Mucosa of descending colon (tissue), 3 donors: ENCODE measurements at regions not wholly inside any gene's neighbourhood (a gene's known extent, or its start where the extent isn't known, plus 50 kb on each side); places are given as distances from the start of the nearest gene placed in this dataset.
"Not testable (repeated sequence)": the region's sequence is repeated elsewhere in the genome, so short reads cannot be mapped to it uniquely, and the experiment has no call there.

Experiments
- ATAC-seq: fragments of 200-7000 bp; cut with Tn5 transposase; one replicate; pipeline ENCODE4 v1.9.1; 2020; ENCODE audit warnings: mild to moderate bottlenecking, moderate library complexity
- DNase-seq, 3 donors: peaks; one replicate each; pipeline ENCODE4 v3.0.0-alpha.2; 2020
- H3K36me3 ChIP-seq: fragments of 200-600 bp; one replicate; pipeline ENCODE4 v1.8.0; 2021; ENCODE audit warnings: low read depth, mild to moderate bottlenecking
- H3K4me1 ChIP-seq: fragments of 200-600 bp; one replicate; pipeline ENCODE4 v1.8.0; 2021; ENCODE audit warnings: low read depth, mild to moderate bottlenecking
- H3K4me3 ChIP-seq: fragments of 200-600 bp; one replicate; pipeline ENCODE4 v1.8.0; 2021; ENCODE audit warnings: mild to moderate bottlenecking
- H3K9me3 ChIP-seq: fragments of 200-600 bp; one replicate; pipeline ENCODE4 v1.8.0; 2021; ENCODE audit warnings: mild to moderate bottlenecking
- intact Hi-C, 2 donors: fragments of 100-400 bp; cut with DNase I in 1 of 2; cut with micrococcal nuclease in 1 of 2; formaldehyde crosslinking; loops; one replicate each; pipeline versions ENCODE4 v1.11.0 to v1.11.1; 2022; cut with DNase I, micrococcal nuclease
- TF ChIP-seq, protein P1 (sequence below): fragments of 200-600 bp; IDR thresholded peaks from one replicate; pipeline ENCODE4 v1.8.0; 2022; ENCODE audit warnings: antibody characterized with exemption, mild to moderate bottlenecking
- donor health status: DM: no; HTN: no; CAD: no; lungs with moderate emphysema.
- donor health status: DM: no; HTN: no; CAD: no.
- donor health status: DM: no; HTN: yes; CAD: no.

DNA sequence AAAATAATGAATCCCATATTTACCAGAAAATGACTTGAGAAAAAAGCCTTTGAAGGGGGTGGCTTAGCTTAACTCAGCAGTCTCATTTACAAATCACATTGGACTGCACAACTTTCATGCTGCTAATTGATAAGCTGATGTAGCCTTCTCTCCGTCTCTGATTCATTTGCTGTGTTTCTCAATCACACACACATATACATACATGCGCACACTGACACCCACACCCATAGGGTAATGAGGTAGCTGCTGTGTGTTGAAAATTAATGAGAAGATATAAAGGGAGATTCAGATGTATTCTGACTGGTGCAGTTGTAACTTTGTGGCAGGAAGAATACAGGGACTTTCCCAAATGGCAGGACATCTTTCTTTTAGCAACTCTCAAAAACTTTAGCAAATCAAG is 141.9 kb upstream of the GCFC2 start:
- H3K9me3 ChIP-seq = no peaks in the 10 kb centered on the region
- TF ChIP-seq, protein P1, sequence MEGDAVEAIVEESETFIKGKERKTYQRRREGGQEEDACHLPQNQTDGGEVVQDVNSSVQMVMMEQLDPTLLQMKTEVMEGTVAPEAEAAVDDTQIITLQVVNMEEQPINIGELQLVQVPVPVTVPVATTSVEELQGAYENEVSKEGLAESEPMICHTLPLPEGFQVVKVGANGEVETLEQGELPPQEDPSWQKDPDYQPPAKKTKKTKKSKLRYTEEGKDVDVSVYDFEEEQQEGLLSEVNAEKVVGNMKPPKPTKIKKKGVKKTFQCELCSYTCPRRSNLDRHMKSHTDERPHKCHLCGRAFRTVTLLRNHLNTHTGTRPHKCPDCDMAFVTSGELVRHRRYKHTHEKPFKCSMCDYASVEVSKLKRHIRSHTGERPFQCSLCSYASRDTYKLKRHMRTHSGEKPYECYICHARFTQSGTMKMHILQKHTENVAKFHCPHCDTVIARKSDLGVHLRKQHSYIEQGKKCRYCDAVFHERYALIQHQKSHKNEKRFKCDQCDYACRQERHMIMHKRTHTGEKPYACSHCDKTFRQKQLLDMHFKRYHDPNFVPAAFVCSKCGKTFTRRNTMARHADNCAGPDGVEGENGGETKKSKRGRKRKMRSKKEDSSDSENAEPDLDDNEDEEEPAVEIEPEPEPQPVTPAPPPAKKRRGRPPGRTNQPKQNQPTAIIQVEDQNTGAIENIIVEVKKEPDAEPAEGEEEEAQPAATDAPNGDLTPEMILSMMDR = no peak
- ATAC-seq (no peak), DNase-seq (no peak)
- no peak overlapping the region for H3K4me3 ChIP-seq
- intact Hi-C loops = no loop called here
- no peaks in the 10 kb centered on the region for H3K4me1 ChIP-seq
- H3K36me3 ChIP-seq = no peaks in the 10 kb centered on the region

GRCh38 chr2:75846683-75847190 is 136.0 kb upstream of the GCFC2 start:
- ATAC-seq (no peak), DNase-seq (no peak)
- intact Hi-C loops = no loop called here
- TF ChIP-seq, protein P1 = no peak
- H3K9me3 ChIP-seq = no peaks in the 10 kb centered on the region
- H3K4me3 ChIP-seq = no peak overlapping the region
- no peaks in the 10 kb centered on the region for H3K36me3 ChIP-seq
- no peaks in the 10 kb centered on the region for H3K4me1 ChIP-seq

- no peaks in the 10 kb centered on the region for H3K4me1 ChIP-seq
- no peaks in the 10 kb centered on the region for H3K9me3 ChIP-seq
- no peaks in the 10 kb centered on the region for H3K36me3 ChIP-seq
- DNase-seq = no peak
- TF ChIP-seq, protein P1 = no peak
- no peak for ATAC-seq
- intact Hi-C loops = no loop called here
- H3K4me3 ChIP-seq = no peak overlapping the region
Measured at GRCh38 chr2:75844651-75845050, 133.9 kb upstream of the GCFC2 start.

DNA sequence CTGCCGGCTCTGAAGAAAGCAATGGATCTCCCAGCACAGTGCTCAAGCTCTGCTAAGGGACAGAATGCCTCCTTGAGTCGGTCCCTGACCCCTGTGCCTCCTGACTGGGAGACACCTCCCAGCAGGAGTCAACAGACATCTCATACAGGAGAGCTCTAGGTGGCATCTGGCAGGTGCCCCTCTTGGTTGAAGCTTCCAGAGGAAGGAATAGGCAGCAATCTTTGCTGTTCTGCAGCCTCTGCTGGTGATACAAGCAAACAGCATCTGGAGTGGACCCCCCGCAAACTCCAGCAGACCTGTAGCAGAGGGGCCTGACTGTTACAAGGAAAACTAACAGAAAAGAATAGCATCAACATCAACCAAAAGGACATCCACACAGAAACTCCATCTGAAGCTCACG is 123.9 kb upstream of the GCFC2 start:
- intact Hi-C loops, H3K36me3 ChIP-seq, H3K4me1 ChIP-seq, ATAC-seq, DNase-seq, H3K4me3 ChIP-seq, H3K9me3 ChIP-seq: not testable (repeated sequence)

DNA sequence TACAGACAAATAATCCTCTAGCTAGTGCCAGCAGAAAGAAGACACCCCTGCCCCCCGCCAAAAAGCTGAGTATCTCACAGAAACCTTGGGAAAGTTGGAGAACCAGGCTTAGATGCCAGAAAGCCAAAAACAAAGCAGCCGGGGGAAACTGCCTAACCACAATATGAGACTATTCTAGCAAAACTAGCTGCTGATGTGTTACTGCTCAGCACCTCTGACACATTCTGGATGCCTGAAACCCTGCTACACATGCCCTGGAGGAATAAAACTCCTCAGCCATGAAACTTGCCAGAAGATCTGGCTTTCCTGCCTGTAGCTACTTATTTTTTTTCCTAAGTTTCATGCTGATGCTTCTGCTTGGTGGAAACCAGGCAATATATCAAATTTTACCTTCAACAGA is 122.7 kb upstream of the GCFC2 start:
- no peak for ATAC-seq
- H3K36me3 ChIP-seq = no peaks in the 10 kb centered on the region
- intact Hi-C loops = no loop called here
- H3K4me1 ChIP-seq = no peaks in the 10 kb centered on the region
- TF ChIP-seq, protein P1 = no peak
- no peak overlapping the region for H3K4me3 ChIP-seq
- H3K9me3 ChIP-seq = no peaks in the 10 kb centered on the region
- no peak for DNase-seq

DNA sequence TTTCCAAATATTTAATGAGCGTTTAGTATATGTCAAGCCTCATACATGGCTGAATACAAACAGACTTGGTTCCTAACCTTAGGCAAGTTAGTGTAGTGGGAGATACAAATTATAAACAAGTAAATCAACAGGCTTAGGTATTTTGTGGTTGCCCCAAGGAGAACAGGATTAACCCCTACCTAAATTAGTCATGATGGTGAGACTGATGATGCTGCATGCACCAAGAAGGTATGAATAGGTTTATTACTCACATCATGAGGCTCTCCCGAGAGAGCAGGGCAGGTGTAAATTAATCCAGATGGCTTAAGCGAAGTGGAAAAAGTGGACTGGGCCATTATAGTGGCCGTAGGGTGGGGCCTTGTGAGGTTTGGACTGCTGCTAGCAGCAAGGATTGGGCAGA is 118.1 kb upstream of the GCFC2 start:
- TF ChIP-seq, protein P1 = no peak
- Histone ChIP-seq H3K36me3 (no peaks in the 10 kb centered on the region), H3K4me1 (no peaks in the 10 kb centered on the region), H3K4me3 (no peak overlapping the region), H3K9me3 (no peaks in the 10 kb centered on the region)
- DNase-seq = no peak
- intact Hi-C loops = no loop called here
- ATAC-seq = no peak

- intact Hi-C loops, H3K9me3 ChIP-seq, DNase-seq, ATAC-seq, H3K4me1 ChIP-seq, H3K4me3 ChIP-seq, H3K36me3 ChIP-seq: not testable (repeated sequence)
Measured at GRCh38 chr2:75823515-75823914, 112.8 kb upstream of the GCFC2 start.
